Endodermal cell (in vitro differentiated cells): ENCODE measurements at regions not wholly inside any gene's neighbourhood (a gene's known extent, or its start where the extent isn't known, plus 50 kb on each side); places are given as distances from the start of the nearest gene placed in this dataset.
A peak's percentile ranks its signal among the peaks of the same experiment; 100 is the strongest.
"Not testable (repeated sequence)": the region's sequence is repeated elsewhere in the genome, so short reads cannot be mapped to it uniquely, and the experiment has no call there.

ENCODE experiments used
- DNase-seq: peaks from one replicate; pipeline ENCODE4 v3.0.0-alpha.2; 2017
- H3K27ac ChIP-seq: 2 replicates; pipeline ENCODE4 v1.5.1; 2013; ENCODE audit warnings: mild to moderate bottlenecking, low read depth, low read length, moderate library complexity
- H3K27me3 ChIP-seq: 2 replicates; pipeline ENCODE4 v1.6.1; 2013; ENCODE audit warnings: mild to moderate bottlenecking, low read length, moderate library complexity; ENCODE audit not compliant: insufficient read depth, control insufficient read depth, poor library complexity, severe bottlenecking
- H3K36me3 ChIP-seq: 2 replicates; pipeline ENCODE4 v1.7.0; 2013; ENCODE audit warnings: mild to moderate bottlenecking, low read length, moderate library complexity; ENCODE audit not compliant: control insufficient read depth, insufficient read depth
- H3K4me1 ChIP-seq: one replicate; pipeline ENCODE4 v1.7.0; 2013; ENCODE audit warnings: low read length; ENCODE audit not compliant: control insufficient read depth, insufficient read depth
- H3K4me3 ChIP-seq: 2 replicates; pipeline ENCODE4 v1.5.1; 2013; ENCODE audit warnings: mild to moderate bottlenecking, low read length, moderate library complexity
- H3K9ac ChIP-seq: 2 replicates; pipeline ENCODE4 v1.6.1; 2013; ENCODE audit warnings: mild to moderate bottlenecking, low read length, moderate library complexity; ENCODE audit not compliant: poor library complexity, severe bottlenecking; ENCODE audit errors: extremely low read depth
- H3K9me3 ChIP-seq: 2 replicates; pipeline ENCODE4 v1.6.1; 2013; ENCODE audit warnings: mild to moderate bottlenecking, low read length, moderate library complexity; ENCODE audit not compliant: control insufficient read depth
- H3K27ac Mint-ChIP-seq: 2 replicates; pipeline ENCODE4 v1.8.0; 2020; ENCODE audit warnings: mixed read lengths
- H3K27me3 Mint-ChIP-seq: 2 replicates; pipeline ENCODE4 v1.8.0; 2021; ENCODE audit warnings: mild to moderate bottlenecking, mixed read lengths; ENCODE audit not compliant: insufficient read depth
- H3K36me3 Mint-ChIP-seq: 2 replicates; pipeline ENCODE4 v1.8.0; 2020; ENCODE audit warnings: low read depth, mixed read lengths
- H3K4me1 Mint-ChIP-seq: 2 replicates; pipeline ENCODE4 v1.8.0; 2020; ENCODE audit warnings: mixed read lengths
- H3K4me3 Mint-ChIP-seq: 2 replicates; pipeline ENCODE4 v1.8.0; 2020; ENCODE audit warnings: mild to moderate bottlenecking, moderate library complexity, mixed read lengths
- H3K9me3 Mint-ChIP-seq: 2 replicates; pipeline ENCODE4 v1.8.0; 2020; ENCODE audit warnings: mild to moderate bottlenecking, mixed read lengths
- WGBS, 2 experiments: methylation state at CpG; one replicate each; pipeline versions ENCODE4 v1.1.5 to v1.1.7; 2013; ENCODE audit warnings: missing lambda C conversion rate in 2 of 2, mixed read lengths in 1 of 2; ENCODE audit not compliant: insufficient coverage in 1 of 2, insufficient read length in 1 of 2; 5-methylcytosine and 5-hydroxymethylcytosine counted together
- TF ChIP-seq, protein P1 (sequence below): fragments of 200-600 bp; sonication (generic); conservative IDR thresholded peaks from 2 replicates; pipeline ENCODE4 v1.5.0; 2021; ENCODE audit warnings: antibody characterized with exemption, mild to moderate bottlenecking

DNA sequence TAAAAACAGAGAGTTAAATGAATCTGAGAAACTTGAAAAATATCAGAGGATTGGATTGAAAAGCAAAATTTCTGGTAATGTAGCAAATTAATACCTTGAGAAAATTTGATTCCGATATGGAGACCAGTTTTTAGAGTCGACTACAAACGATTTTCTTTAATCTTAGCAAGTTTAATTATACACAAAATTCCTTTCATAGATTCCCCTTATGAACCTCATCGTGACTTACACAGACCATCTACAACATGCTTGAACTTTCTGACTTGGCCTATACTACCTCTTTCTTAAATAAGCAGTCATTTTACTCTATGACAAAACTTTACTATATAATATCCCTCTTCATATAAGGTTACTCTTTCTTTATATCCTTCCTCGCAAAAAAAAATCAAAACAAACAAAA lies 769.6 kb upstream of the CRIM1 start:
- Histone ChIP-seq H3K4me3 (peak overlapping the region; percentile 68), H3K27ac (no peak overlapping the region), H3K4me1 (no peaks in the 10 kb centered on the region), H3K9me3 (peaks cover 91% of the 10 kb centered on the region), H3K36me3 (peaks cover 3% of the 10 kb centered on the region), H3K27me3 (no peaks in the 10 kb centered on the region), H3K9ac (no peak overlapping the region)
- 84 to 85% methylated on average over 5 of the region's 5 CpGs for WGBS, 2 experiments
- H3K36me3 Mint-ChIP-seq: peaks cover 68% of the 10 kb centered on the region
- H3K27me3 Mint-ChIP-seq: no peaks in the 10 kb centered on the region
- no peak overlapping the region for H3K27ac Mint-ChIP-seq
- H3K4me3 Mint-ChIP-seq: no peak overlapping the region
- no peaks in the 10 kb centered on the region for H3K4me1 Mint-ChIP-seq
- H3K9me3 Mint-ChIP-seq: peaks cover 85% of the 10 kb centered on the region
- DNase-seq: no peak
- TF ChIP-seq, protein P1, sequence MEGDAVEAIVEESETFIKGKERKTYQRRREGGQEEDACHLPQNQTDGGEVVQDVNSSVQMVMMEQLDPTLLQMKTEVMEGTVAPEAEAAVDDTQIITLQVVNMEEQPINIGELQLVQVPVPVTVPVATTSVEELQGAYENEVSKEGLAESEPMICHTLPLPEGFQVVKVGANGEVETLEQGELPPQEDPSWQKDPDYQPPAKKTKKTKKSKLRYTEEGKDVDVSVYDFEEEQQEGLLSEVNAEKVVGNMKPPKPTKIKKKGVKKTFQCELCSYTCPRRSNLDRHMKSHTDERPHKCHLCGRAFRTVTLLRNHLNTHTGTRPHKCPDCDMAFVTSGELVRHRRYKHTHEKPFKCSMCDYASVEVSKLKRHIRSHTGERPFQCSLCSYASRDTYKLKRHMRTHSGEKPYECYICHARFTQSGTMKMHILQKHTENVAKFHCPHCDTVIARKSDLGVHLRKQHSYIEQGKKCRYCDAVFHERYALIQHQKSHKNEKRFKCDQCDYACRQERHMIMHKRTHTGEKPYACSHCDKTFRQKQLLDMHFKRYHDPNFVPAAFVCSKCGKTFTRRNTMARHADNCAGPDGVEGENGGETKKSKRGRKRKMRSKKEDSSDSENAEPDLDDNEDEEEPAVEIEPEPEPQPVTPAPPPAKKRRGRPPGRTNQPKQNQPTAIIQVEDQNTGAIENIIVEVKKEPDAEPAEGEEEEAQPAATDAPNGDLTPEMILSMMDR: no peak

DNA sequence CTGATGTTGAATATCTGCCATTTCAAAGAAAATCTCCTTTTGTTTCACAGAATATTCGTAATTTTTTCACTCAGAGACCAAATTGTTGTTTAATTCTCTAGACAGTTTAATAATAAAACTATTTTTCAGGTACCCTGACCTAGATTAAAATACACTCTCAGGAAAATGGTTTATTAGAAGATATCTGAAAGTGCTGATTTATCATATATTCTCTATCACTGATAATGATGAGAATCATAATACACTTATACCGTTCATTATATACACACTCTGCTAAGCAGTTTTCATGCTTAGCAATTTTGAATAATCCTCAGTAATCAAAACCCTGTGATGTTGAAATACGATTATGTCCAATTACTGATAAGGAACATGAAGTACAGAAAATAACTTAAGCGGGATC lies 772.9 kb upstream of the CRIM1 start:
- Histone ChIP-seq H3K36me3 (no peaks in the 10 kb centered on the region), H3K27ac (no peak overlapping the region), H3K4me3 (peak overlapping the region; percentile 37), H3K9me3 (peaks cover 90% of the 10 kb centered on the region), H3K4me1 (no peaks in the 10 kb centered on the region), H3K9ac (no peak overlapping the region), H3K27me3 (no peaks in the 10 kb centered on the region)
- Mint-ChIP-seq H3K4me1 (no peaks in the 10 kb centered on the region), H3K27me3 (no peaks in the 10 kb centered on the region), H3K4me3 (no peak overlapping the region), H3K36me3 (peaks cover 74% of the 10 kb centered on the region), H3K9me3 (peaks cover 88% of the 10 kb centered on the region), H3K27ac (no peak overlapping the region)
- WGBS, 2 experiments: 91 to 100% methylated on average over 2 to 4 of the region's 4 CpGs
- DNase-seq: no peak
- TF ChIP-seq, protein P1: no peak

DNA sequence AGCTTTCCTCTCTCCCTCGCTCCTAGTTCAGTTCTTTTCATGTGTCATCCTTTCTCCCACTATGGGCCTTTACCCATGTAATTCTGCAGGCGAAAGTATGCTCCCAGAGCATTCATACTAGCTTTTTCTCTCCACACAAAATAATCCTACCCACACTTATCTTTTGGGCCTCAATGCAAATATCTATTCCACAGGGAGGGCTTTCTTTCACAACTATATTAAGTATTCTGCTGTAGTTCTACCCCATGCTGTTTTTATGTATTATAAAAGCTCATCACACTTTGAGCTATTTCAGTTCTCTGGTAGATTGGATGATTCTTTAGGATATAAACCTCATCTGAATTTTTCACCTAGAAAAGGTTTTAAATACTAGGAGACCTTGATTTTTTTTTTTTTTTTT lies 774.6 kb upstream of the CRIM1 start:
- no peaks in the 10 kb centered on the region for H3K36me3 ChIP-seq
- no peak overlapping the region for H3K9ac ChIP-seq
- WGBS, 2 experiments: 95% methylated on average over 2 of the region's 2 CpGs
- H3K4me1 ChIP-seq: no peaks in the 10 kb centered on the region
- no peaks in the 10 kb centered on the region for H3K4me1 Mint-ChIP-seq
- TF ChIP-seq, protein P1: no peak
- H3K27ac Mint-ChIP-seq: no peak overlapping the region
- H3K27me3 Mint-ChIP-seq: no peaks in the 10 kb centered on the region
- H3K27ac ChIP-seq: no peak overlapping the region
- peaks cover 65% of the 10 kb centered on the region for H3K36me3 Mint-ChIP-seq
- DNase-seq: no peak
- no peaks in the 10 kb centered on the region for H3K27me3 ChIP-seq
- peaks cover 78% of the 10 kb centered on the region for H3K9me3 Mint-ChIP-seq
- peaks cover 81% of the 10 kb centered on the region for H3K9me3 ChIP-seq
- H3K4me3 Mint-ChIP-seq: no peak overlapping the region
- no peak overlapping the region for H3K4me3 ChIP-seq

- H3K4me1 ChIP-seq, H3K4me1 Mint-ChIP-seq, H3K27ac Mint-ChIP-seq, H3K4me3 ChIP-seq, H3K27me3 ChIP-seq, H3K36me3 ChIP-seq, H3K4me3 Mint-ChIP-seq, H3K9ac ChIP-seq, H3K27ac ChIP-seq, DNase-seq, H3K27me3 Mint-ChIP-seq: not testable (repeated sequence)
- 87 to 96% methylated on average over 7 to 12 of the region's 14 CpGs for WGBS, 2 experiments
- Mint-ChIP-seq H3K36me3 (peaks cover 34% of the 10 kb centered on the region), H3K9me3 (peaks cover 76% of the 10 kb centered on the region)
- peaks cover 36% of the 10 kb centered on the region for H3K9me3 ChIP-seq
These were observed 787.0 kb upstream of the CRIM1 start for GRCh38 chr2:35568574-35568973.
